Skin of body (tissue), 1 donor: ENCODE measurements at regions not wholly inside any gene's neighbourhood (a gene's known extent, or its start where the extent isn't known, plus 50 kb on each side); places are given as distances from the start of the nearest gene placed in this dataset.

Experiments used
- DNase-seq: peaks from one replicate; lab custom pipeline; 2025; lab: John Stamatoyannopoulos, UW

DNA sequence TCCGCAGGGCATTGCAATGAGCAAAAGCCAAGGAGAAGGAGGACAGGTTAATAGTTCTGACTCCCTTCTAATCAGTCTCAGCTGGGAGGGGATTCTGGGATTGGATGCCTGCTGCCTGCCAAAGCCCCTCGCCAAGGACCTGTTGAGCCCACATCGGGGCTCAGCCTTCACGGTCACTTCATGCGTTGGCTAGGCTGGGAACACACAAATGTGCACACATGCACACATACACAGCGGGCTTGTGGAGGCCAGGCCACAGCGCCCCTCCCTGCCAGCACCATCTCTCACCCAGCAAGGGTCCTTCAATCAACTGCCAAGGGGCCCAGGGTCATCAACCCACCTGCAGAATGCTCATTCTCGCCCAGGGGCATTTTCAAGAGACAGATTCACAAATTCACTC lies 113.9 kb downstream of the C5orf15 start:
- DNase-seq, result no peak

DNA sequence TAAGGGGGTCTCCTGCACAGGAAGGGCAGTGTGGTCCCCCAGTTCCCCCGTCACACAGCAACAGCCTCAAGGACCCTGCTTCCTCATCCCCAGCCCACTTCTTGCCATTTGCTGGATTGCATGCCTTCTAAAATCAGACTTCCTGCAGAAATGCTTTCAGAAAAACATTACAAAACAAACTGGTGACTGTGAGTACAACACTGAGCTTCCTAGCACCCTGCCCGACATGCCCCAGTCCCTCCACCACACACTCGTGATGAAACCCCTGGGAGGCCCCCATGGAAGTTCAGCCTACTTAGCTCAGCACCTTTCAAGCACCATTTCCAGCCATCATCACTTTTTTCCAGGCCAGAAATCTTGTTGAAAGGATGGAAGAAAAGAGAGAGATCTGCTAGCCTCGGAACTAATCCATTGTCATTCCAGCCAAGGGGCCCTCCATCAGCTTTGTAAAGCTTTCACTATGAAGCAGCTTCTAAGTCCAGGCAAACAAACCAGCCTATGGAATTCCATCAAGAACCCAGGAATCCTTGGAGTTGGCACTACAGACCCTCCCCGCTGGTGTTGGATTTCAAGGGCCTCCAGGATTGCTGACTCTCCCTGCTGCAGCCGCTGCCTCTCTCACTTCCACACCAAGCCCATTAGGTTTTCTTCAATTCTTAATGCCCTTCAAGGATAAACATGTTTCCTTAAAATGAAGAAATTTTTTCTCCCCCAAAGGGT lies 114.6 kb downstream of the C5orf15 start:
- no peak for DNase-seq

DNA sequence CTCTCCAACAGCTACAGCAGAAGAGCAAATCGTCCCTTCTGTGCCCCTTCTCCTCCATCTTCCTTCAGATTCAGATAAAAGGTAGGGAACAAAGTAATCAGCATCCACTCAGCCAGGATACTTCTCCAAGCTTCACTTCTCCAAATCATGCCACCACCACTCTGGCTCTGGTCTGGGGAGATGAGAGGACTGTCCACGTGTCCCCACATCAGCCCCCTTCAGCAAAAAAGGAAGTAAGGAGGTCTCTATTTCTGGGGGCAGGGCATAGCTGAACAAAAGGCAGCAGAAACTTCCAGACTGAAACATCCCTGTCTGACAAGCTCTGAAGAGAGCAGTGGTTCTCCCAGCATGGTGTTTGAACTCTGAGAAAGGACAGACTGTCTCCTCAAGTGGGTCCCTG lies 116.9 kb downstream of the C5orf15 start:
- no peak for DNase-seq

DNA sequence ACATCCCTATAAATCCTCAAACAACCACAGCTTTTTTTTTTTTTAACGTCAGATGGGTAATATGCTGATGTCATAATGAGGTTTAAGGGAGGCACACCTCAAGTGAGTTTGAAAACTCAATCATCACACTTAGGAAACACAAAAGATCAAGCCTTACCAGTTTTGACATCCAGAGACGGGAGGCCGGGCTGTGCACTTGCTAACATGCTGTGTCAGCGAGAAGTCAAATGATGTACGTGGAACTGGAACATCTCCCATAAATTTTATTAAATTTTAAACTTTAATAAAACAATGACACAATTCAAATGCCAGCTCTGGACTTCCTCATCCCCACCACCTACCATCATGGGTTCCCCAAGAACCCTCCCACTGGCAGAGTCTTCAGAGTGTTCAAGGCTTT lies 117.6 kb downstream of the C5orf15 start:
- DNase-seq, result no peak

DNA sequence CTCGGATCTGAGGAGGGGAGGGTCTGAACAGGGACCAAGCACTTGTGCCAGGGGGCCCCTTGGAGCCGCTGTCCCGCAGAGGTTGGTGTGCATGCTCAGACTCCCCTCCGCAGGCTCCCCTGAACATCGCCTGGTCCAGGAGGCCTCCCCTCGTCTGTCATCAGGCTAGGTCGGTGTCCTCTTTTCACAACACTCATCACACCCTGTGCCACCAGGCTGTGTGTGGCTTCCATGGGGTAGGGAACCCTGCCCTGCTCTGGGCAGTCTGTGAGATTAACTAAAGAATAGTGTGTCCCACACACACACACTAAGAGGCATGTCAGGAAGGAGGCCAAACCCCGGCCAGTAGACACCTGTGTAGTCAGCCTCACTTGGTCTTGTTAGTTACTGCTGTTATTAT lies 119.3 kb downstream of the C5orf15 start:
- no peak for DNase-seq

DNA sequence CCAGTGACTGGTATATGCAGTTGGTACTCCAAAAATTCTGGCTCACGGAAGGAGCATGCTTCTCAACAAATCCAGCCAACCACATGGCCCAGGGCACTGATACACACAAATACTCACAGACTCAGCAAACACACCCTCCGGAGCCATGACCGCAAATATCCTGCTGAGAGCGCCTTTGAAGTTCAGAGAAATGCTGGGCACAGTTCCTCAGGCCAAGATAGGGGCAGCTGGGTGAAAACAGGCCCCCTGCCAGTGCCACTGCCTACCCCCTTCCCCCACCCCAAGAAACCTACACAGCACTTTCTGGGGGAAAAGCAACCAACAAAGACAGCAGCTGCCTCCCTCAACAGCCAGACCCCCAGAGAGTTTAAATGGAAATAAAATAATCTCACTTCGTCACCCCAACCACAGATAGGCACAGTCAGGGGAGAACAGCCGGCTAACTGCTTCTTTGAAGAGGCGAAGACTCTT lies 120.0 kb downstream of the C5orf15 start:
- DNase-seq, result peak; percentile 36

DNA sequence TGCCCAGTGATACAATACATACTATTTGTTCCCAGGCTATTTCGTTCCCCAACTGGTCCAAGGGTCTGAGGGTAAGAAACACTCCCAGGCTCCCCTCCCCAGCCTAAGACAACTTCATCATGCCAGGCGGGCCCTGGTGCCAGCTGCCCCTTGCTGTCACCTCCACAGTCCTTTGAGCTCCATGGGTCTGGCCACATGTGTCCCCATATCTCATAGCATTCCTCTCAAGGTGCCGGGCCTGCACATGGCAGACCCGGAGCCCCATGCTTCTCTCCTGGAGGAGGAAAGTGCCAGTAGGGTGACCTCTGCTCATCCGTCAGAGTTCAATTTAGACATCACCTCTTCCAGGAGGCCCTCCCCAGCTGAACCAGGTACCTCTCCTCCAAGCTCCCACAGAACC lies 120.5 kb downstream of the C5orf15 start:
- no peak for DNase-seq

DNA sequence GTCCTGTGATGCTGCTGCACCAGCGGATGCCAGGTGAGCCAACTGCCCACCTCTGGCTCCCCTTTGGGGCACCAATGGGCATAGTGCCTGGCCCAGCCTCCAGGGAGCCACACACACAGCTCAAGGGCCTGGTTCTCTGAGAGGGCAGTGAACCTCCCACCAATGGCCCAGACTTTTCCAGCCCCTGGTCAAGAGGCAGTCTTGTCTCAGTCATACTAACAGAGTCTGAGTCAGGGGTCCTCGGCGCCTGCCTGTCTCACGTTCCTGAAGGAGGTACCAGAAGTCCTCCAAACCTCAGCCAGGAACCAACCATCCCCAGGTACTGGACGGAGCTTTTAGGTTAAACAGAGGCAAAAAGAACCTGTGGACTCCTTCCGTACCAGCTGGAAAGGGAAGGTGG lies 121.1 kb downstream of the C5orf15 start:
- no peak for DNase-seq

DNA sequence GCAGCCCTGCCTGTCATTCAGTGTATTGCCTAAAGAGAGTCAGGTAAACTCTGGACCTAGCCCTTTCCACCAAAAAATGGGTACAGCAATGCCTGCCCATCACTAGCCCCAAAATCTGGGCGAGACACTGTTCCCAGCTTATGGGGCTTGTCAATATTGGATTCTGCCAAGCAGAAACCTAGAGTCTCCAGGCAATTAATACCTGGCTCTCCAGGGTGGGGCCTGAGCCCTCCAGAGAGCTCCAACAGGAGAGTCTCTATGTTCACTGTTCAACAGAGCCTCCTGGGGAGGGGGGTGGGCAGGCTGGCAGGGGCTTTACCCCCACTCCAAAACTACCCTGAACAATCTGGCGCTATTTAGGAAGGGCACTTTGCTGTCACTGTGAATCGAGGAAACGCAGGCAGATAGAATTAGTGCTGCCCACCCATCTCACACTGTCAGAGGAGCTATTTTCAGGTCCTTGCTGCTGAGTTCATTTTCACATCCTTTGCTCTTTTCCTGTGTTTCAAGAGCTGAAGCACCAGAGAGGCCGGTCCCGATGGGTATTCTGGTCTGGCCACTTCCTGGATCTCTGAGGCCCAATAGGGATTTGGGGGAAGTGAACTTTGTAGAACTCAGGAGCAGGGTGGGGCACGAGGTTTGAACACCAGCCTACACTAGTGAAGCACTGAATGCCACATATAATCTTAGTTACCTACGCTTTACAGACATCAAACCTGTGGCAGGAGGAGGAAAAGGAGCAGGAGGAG lies 121.8 kb downstream of the C5orf15 start:
- no peak for DNase-seq

DNA sequence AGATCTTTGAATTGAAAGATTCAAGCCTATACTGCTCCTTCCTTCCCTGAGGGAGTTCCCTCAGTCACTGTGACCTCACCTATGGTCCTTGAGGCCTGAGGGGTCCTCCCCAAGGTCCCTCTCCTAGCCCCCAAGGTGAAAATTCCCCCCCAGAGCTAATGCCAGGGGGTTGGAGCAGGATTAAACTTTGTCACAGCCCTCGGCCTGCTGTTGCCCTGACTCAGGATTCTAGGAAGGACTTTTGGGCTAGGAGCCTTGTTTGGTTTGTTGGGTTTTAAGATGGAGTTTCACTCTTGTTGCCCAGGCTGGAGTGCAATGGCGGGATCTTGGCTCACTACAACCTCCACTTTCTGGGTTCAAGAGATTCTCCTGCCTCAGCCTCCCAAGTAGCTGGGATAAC lies 123.2 kb downstream of the C5orf15 start:
- DNase-seq, result no peak

DNA sequence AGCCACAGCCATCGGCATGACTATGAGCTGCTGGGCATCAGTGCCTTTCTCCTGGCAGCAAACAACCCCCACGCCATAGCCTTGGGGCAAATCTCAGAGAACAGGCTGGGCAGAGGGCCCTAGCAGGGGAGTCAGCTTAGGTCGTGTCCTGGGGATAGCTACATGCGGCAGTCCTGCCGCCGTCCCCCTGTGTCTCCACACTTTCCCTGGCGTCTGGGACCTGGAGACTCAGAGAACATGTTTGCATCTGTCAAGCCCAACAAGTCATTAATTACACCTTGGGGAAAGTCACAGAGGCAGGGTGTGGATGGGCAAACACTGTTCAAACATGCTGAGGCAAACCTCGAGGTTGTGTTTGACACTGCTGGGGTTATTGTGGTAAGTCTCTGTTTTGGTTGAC lies 123.6 kb downstream of the C5orf15 start:
- DNase-seq, result no peak

DNA sequence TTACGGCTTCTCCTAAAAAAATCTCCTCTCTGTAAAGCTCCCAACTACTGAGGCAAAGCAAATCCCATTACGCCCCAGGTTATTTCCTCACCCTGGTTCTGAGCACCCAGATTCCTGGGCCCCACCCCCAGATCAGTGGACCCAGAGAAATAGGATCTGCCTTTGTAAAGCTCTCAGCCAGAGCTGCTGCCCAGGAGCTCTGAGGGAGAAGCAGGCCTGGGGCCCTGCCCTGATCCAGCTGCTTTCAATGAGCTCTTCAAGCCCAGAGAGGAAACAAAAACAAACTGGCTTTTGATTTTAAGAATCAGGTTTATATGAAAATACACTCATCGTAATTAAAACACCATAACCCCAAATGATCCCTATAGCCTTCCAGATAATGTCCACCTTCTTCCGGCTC lies 124.5 kb downstream of the C5orf15 start:
- no peak for DNase-seq

DNA sequence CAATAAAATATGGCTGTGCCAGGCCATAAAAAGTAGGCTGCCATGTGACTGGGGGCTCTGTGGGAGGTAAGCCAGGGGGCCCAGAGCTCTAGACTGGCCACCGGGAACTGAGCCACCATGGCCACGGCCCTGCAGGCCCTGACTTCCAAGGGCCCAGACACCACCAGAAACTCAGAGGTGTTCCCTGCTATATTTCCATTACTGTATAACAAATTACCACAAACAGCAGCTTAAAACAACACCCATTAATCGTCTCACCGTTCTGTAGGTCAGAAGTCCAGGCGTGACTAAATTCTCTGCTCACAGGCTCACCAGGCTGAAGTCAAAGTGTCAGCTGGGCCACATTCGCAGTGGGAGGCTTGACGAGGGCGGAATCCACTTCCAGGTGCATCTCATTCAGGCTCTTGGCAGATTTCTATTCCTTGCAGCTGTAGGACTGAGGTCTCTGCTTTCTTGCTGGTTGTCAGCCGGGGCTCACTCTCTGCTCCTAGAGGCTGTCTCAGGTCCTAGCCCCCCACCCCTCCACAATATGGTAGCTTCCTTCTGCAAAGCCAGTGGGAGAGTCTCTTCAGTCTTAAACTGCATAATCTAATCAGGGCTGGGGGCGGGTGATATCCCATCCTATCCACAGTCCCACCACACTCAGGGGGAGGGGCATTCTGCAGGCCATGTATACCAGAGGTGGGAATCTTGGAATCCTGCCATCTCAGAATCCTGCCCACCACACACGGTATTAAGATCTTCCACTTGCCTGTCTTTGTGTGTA lies 125.4 kb downstream of the C5orf15 start:
- no peak for DNase-seq

DNA sequence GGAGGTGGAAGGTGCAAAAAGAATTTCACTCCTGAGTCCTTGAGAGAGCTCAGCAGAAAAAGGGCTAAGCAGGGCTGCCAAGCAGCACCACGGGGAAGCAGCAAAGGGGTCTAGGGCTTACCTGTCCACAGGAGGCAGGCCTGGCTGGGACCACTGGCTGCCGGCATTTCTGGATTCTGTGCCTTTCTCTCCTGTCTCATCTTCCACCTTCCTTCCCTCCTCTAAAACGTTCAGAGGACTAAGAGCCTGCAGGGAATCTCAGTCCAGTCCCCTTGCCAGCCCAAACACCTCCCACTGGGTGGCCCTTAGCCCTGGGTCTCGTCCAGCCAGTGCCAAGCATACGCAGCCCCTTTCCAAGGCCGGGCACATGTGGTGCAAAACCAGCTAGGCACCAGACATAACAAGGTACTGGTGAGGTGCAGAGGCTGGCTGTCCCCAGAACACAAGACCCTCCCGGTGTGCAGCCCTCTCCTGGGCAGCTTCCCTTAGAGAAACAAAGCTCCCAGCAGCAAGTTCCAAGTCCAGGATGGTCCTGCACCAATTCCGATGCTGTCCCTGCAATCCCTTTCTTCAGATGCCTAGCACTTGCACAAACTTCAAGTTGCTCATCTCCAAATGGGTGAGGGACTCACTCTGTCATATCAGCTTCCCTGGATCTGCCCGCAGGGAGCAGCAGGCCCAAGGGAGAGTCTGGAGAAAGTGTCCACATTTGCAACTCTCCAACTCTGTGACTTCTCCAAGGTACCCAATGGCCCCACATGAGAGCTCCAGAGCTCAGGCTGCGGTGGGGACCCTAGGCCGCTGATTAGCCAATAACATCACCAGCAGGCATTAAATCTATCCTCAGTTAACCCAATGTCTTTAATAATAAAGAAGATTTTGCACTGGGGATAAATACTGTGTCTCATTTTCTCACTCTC lies 126.3 kb downstream of the C5orf15 start:
- DNase-seq, result no peak

DNA sequence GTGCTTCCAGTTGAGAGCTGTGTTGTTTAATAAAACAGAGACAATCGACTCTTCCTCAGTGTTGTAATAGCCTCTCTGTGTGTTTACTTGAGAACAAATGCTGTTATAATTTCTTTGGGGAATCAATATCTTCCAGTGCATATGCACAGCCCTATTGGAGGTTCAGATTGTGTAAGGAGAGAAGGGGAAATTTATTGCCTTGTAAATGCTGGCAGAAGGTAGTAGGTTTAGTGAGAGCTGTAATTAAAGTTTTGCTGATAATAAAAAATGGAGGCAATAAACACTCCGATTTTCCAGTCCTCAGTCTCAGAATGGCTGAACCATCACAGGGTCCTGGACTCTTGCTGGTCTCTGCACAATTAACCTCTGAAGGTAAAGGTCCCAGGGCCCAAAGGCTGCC lies 128.3 kb downstream of the C5orf15 start:
- DNase-seq, result no peak

DNA sequence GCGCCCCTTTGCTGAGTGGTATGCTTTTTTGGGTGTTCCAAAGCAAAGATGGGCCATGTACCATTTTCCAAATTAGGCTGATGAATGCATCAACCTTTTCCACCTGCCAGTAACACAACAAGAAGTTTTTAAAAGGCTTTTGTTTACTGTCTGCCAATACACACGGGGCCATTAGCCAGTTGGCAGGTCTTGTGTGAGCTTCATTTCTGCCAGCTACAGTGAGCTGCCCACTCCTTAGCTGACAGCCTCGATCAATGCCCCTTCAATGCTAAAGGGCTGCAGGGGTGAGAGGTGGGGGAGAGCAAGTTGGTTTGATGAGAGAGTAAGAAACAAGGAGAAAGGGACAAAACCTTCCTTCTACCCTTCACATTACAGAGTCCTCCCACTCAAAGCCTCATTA lies 128.7 kb downstream of the C5orf15 start:
- DNase-seq, result no peak

DNA sequence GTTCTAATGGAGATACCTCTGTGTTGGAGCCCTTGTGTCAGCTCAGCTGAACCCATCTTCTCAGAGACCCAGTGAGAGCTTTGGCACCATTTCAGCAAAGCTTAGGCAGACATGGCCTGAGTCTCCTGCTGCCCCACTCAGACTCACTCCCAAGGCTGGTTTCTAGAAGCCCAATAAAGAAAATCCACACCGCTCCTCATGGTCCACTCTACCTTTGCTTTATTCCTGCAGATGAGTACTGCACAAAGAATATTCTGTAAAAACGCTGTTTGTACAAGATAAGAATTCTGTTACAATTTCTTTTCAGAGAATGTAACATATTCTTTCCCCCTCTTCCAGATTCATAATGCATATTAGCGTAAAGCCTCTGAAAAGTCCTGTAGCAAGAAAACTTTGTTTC lies 129.3 kb downstream of the C5orf15 start:
- no peak for DNase-seq

DNA sequence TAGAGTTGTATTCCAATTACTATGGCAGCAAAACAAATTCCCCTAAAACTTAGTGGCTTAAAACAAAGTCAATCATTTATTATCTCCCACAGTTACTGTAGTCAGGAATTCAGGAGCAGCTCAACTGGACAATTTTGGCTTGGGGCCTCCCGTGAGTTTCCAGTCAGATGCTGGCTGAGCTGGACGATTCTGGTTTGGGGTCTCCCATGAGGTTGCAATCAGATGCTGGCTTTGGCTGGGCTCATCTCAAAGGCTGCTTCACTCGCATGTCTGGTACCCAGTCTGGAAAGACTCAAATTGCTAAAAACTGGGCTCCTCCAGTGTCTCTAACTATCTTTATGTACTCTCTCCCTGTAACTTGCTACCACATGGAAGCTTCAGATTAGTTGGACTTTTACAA lies 130.1 kb downstream of the C5orf15 start:
- no peak for DNase-seq

DNA sequence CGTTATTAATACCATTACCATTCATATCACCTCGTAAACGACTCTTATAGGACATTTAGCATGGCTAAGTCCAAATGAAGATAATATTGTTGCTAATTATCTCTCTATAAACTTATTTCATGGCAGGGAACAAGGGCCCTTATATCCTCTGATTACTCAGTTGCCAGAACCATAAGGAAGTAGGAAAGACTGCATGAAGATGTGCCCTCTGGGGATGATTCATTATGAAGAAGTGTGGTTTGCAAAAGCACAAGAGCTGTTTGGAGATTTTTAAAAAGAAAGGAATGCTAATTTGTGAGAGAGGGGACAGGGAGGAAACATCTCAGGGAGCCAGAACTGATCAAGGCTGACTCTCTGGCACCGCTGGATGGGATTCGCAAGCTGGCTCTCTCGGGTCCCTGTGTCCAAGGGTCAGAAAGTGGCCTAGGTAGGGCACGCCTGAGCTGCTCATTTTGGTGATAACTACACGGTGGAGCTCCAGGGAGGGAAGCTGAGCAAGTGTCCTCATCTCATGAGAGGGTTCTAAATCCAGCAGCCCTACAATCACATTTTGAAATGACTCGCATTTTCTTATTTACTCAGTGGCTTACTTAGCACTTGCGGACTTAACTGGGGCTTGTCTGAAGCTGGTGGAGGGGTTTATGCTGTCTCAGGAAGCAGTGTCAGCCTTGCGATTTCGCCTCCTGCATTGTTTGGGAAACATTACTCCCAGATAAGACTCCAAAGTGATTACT lies 136.8 kb downstream of the C5orf15 start:
- DNase-seq, result no peak

DNA sequence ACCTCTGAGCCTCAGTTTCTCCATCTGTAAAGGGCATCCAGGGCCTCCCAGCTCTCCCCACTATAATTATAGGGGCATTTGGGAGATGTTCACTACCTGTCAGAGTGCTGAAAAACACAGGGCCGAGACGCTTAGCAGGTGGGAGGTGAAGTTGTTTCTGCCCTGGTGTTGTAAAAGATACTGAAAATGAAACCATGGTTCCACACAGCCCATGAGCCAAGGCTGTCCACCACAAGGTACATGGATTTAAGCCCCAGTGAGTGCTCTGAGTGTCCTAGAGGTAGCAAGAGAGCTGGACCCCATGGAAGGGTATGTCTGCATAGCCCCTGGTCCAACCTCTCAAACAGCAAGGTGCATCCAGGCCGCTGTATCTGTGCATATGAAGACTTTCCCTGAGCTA lies 137.5 kb downstream of the C5orf15 start:
- no peak for DNase-seq

DNA sequence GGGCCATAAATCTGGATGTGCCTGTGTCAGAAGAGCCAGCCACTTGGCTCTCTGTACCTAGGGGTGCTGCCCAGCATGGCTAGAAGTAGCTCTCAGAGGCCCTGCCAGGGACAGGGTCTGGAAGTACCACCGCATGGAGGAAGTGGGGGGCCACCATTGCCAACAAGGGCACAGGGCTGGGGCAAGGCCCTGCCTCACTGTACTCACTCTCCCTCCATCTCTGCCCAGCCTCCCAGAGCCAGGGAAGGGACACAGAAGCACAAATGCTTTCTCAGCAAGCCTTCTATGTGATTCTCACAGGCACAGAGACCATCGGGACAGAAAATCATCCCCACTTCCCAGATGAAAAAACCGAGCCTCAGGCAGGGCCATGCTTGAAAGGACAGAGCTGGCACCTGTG lies 138.1 kb downstream of the C5orf15 start:
- DNase-seq, result no peak
